GM21423 (cell line): ENCODE measurements at regions not wholly inside any gene's neighbourhood (a gene's known extent, or its start where the extent isn't known, plus 50 kb on each side); places are given as distances from the start of the nearest gene placed in this dataset.
"Not testable (repeated sequence)": the region's sequence is repeated elsewhere in the genome, so short reads cannot be mapped to it uniquely, and the experiment has no call there.

Source experiments
- ATAC-seq: cut with Tn5 transposase; IDR thresholded peaks from one replicate; pipeline ENCODE4 v1.9.1; 2021; ENCODE audit warnings: mild to moderate bottlenecking, moderate library complexity; ENCODE audit not compliant: unreplicated experiment

DNA sequence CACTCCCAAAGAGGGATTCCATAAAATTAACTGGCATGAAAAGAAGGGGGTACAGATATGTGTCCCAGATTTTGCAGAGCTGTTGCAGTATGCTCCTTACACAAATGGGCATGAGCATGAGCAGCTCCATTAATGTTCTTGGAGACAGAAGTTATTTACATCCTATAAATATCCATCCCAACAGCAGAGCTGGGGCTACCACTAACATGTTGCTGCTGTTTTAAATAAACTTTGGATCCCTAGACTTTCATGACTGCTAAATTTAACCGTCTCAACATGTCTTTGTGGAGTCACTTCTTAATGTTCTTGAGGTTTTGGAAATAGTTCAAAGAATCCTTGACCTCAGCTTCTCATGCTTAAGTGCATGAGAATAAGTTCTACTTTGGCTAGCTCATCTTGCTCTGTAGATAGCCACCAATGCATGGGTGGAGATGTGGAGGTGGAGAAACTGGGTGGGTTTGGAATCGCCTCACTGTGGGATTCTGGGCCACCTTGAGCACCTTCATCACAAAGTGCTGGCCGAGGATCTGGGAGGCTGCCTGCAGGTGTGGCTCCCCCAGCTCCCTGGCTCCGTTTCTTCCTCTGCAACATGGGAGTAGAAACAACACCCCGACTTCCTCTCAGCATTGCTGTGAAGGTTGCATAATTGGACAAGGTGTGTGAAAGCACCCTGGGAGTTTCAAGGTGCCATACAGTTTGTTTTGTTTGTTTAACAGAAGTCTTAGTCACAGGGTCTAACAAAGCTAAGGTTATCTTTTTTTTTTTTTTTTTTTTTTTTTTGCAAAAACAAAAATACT, 307.2 kb downstream of the MYCN start:
- no peak for ATAC-seq

DNA sequence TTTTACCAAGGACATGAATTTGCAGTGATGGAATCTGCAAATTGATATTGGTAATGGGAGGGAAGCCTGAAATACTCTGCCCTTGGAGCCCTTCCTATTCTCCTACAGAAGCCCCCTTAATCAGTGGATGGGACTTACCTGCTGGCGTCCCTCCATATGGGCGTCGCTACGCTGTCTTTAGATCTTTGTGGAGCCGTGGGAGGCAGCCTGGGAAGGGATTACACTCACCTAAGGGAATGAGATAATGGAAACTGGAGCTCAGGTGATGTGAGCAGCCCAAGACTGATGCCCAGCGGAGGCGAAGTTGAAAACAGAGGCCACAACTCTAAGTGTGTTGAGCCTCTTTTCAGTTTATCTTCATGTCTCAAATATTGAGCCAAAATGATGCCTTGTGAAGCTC, 306.6 kb downstream of the MYCN start:
- ATAC-seq: no peak

DNA sequence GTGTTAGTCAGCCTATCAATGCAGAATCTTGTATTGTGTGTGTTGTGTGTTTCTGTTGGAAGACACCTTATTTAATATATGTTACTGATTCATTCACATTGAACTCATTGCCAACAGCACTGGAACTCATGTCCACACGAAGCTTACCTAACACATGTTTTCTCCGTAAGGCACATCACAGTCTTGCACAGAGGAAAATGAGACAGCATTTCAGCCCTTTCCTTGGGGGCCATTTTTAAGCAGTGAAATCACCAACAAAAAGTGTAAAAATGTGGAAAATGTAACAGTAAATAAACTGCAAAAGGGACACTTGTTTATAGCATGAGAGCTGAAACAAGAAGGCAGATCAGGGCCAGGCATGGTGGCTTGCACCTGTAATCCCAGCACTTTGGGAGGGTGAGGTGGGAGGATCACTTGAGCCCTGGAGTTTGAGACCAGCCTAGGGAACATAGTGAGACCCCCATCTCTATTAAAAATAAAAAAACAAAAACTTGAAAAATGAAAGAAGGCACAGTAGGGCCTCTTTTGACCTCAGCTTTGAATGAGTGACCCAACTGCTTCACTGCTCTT, 306.0 kb downstream of the MYCN start:
- ATAC-seq: no peak

DNA sequence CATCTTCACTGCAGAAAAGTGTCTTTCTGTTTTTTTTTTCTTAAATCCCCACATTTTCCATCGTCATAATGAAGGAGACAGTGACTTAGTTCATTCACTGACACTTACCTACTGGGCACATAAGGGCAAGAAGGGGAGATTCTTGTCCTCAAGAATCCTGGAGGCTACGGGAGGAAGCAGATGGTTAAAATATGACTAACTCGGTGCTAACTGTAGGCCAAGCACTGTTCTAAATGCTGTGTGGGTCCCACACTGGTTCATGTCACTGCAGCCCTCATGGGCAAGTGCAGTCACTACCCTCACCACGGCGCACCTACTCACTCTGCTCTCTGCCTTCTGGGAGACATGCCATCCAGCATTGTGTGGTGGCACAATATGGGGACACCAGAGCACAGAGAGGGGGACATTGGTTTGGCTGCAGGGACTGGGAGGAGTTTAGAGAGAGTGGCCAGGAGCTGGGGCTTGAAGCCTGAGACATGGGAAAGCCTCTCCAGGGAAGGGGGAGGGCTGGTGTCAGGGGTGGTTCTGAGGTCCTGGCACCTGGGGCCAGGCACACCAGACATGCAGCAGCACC, 305.2 kb downstream of the MYCN start:
- no peak for ATAC-seq

DNA sequence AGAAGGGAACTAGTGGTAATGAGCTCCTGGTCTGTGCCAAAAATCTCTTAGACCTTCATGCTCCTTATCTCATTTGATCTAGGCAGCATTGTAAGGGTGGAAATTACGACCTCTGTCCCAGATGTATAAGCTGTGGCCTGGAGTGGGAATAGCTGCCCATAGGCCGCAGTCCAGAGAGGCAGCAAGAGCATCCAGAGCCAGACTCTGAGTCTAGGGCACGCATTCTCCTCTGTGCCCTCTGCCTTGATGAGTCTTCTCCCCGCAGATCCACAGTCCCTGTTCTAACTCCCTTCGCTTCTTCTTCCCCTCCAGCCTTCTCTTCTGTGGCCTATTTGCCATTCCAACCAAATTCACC, 304.6 kb downstream of the MYCN start:
- no peak for ATAC-seq

DNA sequence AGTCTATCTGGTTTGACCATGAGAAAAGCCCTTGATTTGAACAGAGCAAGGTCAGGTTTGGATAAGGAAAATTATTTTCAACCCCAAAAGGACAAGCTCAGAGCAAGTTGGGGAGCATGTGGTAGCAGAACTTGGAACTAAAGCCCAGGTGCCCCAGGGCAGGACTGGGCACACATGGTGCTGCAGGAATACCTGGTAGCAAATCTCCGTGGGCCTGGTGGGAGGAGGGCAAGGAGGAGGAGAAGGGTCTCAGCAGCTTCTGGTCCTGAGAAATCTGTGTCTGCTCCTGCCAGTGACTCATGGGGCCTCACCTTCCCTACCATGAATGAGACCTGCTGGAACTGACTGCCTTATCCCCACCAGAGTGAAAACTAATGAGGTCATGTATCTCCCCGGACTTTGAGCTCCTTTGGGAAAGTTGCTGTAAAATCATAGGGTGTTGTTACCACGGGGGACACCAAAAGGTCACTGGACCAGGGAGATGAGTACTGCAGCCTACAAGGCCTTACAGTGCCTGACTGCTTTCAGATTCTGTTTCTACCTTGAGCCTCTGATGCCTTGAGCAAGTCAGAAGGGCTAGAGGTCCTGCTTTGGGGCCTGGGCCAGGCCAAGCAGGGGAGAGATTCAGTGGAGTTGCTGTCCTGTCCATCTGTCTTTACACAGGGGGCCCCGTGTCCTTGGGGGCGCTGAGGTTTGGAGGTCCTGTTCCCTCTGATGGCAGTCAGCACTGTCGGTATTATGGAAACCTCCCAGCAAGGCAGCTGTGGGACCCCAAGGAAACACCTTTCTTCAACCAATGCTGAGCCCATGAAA, 304.0 kb downstream of the MYCN start:
- ATAC-seq: no peak

DNA sequence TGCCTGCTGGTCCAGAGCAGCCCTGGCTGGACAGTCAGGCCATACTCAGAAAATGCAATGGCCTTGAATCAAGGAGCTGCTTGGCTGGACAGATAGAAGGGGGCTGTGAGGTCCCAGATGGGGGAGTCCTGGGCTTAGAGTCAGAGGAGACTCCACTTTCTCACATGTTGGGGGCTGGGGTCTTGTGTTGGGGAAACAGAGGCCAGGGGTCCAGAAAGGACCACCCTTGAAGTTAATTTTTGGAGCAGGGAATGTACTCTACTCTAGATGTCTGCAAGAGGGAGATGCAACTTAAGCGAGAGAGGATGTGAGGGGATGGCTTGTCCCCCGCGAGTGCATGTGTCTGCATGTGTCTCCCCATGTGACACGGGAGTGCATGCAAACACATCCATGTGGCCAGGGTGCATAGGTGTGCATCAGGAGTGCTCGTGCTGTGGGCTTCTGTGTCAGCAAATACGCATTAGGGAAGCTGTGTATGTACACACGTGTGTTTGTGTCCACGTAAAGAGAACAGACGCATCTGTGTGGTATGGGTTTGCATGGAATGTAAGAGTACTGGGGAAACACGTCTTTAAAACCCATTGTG, 303.2 kb downstream of the MYCN start:
- no peak for ATAC-seq

DNA sequence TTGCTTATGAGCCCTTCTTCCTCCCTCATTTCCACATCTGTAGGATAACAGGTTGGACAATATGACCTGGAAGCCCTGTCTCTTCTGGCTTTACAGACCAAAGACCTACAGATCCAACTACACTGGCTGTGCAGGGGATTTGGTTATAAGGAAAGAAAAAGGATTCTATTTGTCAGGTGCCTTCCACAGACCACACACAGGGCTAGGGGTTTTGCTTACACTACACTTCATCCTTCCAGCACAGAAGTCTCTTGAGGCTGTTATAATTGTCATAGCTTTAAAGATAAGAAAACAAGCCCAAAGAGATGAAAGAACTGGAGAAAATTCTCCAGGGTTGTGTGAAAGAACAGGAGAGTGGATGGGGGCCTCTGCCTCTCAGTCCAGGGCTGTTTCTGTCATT, 302.6 kb downstream of the MYCN start:
- ATAC-seq: no peak

DNA sequence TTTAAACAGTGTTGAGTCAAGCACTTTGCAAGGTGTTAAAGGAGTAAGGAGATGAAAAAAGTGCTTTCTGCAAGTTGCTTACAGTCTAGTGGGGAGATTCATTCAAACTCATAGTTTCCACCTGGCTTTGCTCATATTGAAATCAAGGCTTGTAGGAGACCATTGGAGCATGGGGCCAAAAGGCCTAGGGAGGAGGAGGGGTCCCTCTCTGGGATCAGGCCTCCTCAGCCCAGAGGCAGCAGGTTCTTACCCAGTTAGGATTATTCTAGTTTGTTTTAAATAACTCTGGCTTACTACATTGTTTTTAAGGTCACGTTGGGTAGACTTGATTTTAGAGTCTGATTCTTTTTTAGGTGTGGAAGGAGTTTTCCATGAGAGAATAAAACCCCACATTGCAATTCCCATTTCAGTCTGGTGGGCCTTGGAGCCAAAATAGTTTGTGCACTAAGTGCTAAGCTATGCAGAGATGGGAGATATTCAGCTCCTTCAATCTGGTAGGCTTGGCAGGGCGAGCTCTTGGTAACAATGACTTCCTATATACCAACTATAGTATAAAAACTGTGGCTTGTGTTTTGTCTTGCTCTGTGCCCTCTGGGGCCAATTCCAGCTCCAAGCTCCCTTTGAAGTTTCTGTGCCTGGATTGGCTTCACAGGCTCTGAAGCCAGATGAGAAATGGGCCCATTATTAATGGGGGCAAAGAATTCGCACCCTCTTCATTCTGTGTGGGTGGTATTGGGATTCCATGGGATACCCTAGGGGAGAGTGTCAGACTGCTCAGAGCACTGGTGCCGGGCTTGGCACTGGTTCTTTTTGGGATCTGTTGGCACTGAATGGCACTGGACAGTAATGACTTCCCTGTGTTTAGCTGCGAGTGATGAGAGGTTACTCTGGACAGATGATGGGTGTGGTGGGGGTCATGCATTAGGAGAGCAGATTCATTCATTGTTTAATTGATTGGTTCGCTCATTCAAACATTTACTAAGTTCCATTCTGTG, 301.1 kb downstream of the MYCN start:
- ATAC-seq: no peak

DNA sequence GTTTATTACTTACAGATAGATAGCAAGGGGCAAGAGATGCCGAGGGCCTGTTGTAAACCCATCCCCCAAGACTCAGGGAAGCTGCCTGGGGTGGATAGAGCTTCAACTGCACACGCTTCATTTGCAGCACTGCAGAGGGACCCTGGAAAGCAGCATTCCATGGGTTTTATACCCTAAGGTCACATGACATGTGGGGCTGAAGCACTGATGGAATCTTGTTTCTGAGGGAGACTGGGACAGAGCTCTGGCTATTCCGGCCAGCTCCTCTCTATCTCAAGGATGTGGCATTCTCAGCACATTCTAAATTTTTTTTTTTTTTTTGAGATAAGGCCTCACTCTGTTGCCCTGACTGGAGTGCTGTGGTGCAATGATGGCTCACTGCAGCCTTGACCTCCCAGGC, 300.1 kb downstream of the MYCN start:
- ATAC-seq: no peak

DNA sequence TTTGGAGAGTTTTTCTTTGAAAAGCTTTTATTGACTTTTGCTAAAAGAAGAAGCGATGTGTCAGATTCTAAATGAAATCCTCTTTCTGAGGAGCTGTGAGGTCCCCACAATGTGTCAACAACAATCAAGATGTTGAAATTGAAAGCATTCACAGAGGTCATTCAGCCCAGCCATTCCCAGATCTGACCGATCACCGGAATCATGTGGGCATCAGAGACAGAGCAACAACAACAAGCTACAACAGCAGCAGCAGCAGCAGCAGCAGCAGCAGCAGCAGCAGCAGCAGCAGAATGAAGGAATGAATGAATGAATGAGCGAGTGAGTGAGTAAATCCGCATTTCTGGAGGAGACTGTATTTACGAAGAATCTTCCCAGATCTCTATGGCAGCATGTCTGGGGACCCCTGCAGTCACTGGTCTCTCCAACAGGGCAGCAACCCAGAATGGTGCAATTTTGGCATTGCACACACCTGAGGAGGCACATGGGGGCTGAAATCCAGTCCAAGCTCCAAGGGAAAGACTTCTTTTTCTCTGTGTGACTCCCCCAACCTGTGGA, 299.0 kb downstream of the MYCN start:
- no peak for ATAC-seq

DNA sequence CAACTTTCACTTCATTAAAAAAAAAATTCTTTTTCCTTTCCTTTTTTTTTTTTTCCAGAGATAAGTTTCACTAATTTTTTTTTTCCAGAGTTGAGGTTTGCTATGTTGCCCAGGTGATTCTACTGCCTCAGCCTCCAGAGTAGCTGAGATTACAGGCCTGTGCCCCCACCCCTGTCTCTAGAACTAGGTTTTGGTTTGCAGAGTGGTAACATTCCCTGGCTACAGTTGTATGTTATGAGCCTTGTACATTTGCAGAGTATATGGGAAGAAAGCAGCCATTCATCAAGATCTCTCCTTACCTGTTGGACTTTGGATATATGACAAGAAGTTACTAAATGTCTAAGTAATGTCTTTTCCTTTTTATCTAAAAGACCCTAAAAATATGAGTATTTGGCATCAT, 298.4 kb downstream of the MYCN start:
- no peak for ATAC-seq

DNA sequence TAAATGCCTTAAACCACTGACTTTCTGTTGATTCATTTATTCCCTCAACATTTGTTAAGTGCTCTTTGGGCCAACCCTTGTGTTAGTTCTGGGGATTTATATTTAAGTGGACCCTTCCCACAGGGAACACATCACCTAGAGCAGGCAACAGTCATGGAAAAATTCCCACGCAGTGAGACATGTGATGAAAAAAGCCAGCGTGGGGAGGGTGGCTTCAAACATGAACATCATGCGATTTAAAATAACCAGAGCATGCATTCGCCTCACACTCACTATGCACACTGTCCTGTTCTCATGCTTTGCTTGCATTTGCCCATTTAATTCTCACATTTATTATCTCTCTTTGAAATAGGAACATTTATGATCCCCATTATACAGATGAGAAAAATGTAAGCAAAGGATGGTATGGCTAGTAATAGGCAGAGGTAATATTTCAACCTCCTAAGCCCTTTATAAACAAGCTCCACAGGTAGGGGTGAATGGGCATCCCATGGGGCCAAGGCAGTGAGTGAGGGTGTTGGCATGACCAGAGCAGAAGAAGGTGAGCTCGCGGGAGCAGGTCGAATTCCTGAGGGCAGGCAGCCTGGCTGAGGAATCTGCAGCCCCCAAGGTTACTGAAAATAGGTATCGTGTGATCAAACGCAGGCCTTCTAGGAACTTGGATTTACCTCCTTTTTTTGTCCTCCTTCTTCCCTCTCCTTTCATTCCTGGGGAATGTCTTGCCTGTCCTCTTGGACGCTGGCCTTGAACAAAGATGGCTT, 297.8 kb downstream of the MYCN start:
- no peak for ATAC-seq

DNA sequence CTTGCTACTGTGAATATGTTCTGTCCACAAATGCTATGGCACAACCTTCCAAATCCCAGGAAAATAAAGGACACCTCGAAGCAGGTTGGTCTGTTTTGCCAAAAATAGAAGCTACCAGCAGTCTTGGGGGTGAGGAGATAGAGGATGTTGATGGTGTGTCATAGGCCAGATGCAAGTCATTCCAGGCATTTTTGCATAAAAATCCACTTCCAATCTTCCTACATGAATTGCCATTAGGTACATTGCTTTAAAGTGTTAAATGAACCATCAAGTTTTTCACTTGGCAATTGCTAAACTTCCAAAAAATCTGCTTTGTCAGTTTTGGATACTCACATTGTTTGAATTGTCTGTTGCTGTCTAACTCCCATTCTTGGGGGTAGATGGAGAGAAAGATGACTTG, 295.4 kb downstream of the MYCN start:
- no peak for ATAC-seq

DNA sequence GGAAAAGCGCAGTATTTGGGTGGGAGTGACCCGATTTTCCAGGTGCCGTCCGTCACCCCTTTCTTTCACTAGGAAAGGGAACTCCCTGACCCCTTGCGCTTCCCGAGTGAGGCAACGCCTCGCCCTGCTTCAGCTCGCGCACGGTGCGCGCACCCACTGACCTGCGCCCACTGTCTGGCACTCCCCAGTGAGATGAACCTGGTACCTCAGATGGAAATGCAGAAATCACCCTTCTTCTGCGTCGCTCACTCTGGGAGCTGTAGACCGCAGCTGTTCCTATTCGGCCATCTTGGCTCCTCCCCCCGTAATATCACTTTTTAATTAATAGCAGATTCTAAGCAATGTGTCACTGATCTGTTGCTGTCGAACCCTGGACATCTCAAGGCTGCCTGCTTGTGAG, 294.9 kb downstream of the MYCN start:
- ATAC-seq: not testable (repeated sequence)

DNA sequence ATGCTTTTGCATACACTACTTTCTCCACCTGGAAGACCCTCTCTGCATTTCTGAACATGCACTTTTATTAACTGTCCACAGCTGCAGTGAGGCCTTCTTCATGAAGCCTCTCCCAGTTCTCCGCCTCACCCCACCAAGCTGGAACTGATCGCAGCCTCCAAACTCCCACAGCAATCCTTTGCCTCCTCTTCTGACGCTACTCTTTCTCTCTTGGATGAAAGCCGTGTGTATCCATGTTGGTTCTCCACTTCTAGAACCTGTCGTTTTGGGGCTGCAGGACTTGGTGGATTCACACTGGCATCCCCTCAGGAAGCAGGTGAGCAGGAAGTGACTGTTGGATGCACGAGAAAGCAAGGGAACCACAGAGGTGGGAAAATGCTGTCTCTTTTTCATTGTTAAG, 288.6 kb downstream of the MYCN start:
- no peak for ATAC-seq

DNA sequence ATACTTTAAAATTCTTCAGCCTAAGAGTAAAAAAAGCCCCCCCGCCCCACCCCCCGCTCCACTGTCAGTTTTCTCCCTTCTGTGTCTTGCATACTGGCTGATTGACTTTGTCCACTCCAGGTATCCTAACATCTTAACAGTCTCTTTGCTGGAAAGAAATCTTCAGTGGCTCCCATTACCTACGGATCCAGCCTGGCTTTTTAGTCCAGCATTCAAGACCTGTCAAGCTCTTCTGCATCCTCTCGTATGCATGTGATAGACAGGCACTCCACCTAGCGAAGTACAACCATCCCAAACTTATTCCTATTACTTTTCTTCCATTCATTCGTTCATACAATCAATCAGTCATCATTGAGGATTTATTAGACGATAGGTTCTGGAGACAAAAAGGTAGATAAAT, 288.1 kb downstream of the MYCN start:
- no peak for ATAC-seq

DNA sequence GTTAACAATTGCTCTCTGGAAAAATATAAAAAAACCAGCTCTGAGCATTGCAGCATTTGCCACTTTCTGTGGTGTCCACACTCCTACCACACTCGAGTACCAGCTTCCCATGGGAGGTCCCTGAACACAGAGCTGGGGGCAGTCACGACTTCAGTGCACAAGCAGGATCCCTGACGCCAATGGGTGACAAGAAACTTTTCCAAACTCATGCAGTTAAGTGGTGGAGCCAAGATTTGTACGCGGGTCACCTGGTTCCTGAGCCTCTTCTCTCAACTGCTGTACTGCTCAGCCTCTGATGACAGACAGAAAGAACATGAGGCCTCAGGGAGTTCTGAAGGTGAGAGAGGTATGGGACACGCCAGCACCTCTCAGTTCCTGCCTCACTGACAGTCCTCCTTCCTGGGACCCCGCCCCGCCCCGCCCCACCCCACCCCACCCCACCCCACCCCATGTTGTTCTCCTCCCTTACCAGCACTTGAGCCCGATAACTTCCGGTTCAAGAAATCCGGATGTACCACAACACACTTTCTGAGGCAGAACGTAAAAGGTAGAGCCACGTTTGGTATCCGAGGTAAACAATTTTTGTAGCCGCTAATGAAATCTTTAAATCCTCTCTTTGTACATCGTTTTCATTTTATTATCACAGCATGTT, 287.6 kb downstream of the MYCN start:
- no peak for ATAC-seq
